PC-3 (cell line): ENCODE measurements at regions not wholly inside any gene's neighbourhood (a gene's known extent, or its start where the extent isn't known, plus 50 kb on each side); places are given as distances from the start of the nearest gene placed in this dataset.

Experiments
- EZH2 ChIP-seq: fragments of 300-600 bp; sonication (generic); IDR thresholded peaks from one replicate; pipeline ENCODE4 v1.6.1; 2017; ENCODE audit warnings: antibody characterized with exemption, mild to moderate bottlenecking, low read length; ENCODE audit not compliant: unreplicated experiment
- EZH2phosphoT487 ChIP-seq: fragments of 300-600 bp; sonication (generic); IDR thresholded peaks from 2 replicates; pipeline ENCODE4 v1.6.1; 2018; ENCODE audit warnings: mild to moderate bottlenecking, antibody characterized with exemption, low read length, borderline replicate concordance
- TF ChIP-seq, protein P1 (sequence below): fragments of 300-600 bp; sonication (generic); conservative IDR thresholded peaks from 2 replicates; pipeline ENCODE4 v1.5.1; 2017; ENCODE audit warnings: antibody characterized with exemption, low read depth, mild to moderate bottlenecking, low read length

DNA sequence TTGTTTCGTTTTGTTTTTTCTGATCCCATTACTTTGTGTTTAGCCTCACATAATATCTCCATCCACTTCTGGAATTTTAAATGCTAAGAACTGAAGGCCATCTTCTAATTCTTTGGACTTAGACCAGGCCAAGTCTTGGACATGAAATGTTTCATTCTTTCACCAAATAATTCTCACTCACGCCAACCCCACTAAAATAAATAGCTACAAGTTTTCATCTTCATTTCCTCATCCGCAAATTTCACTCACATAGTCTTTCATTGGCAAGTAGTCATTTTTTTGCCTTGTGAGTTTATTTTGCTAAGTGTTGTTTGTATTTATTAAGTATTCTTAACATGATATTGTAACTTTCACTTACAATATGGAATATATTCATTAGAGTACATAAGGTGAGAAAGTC, 1188.6 kb upstream of the SEMA6A start:
- TF ChIP-seq, protein P1, sequence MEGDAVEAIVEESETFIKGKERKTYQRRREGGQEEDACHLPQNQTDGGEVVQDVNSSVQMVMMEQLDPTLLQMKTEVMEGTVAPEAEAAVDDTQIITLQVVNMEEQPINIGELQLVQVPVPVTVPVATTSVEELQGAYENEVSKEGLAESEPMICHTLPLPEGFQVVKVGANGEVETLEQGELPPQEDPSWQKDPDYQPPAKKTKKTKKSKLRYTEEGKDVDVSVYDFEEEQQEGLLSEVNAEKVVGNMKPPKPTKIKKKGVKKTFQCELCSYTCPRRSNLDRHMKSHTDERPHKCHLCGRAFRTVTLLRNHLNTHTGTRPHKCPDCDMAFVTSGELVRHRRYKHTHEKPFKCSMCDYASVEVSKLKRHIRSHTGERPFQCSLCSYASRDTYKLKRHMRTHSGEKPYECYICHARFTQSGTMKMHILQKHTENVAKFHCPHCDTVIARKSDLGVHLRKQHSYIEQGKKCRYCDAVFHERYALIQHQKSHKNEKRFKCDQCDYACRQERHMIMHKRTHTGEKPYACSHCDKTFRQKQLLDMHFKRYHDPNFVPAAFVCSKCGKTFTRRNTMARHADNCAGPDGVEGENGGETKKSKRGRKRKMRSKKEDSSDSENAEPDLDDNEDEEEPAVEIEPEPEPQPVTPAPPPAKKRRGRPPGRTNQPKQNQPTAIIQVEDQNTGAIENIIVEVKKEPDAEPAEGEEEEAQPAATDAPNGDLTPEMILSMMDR: no peak
- TF ChIP-seq EZH2phosphoT487 (no peak), EZH2 (no peak)
